ENCODE measurements at regions not wholly inside any gene's neighbourhood (a gene's known extent, or its start where the extent isn't known, plus 50 kb on each side); places are given as distances from the start of the nearest gene placed in this dataset.

DNA sequence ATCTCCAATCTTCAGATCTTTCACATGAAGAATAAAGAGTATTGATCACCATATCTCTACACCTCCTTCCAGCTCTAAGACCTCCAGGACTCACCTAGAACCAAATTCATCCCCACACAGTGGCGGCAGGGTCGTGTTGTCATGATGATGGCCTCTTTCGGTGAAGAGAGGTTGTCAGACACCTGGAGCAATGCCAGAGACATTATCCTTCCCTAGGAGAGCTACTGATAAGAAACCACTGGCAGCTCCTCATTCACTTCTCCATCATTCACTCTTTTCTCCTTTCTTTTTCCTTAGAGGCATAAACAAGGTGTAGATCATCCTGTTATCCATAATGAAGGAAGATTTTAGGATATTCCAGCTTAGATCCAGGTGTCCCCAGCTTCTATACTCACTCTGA, 197.9 kb upstream of the TNP1 start:
- no peak for TF ChIP-seq EZH2 (IDR thresholded peaks at IDR 0.05; ENCODE audit: borderline replicate concordance, low read depth, low read length, poor library complexity, severe bottlenecking)
- TF ChIP-seq, protein P1, sequence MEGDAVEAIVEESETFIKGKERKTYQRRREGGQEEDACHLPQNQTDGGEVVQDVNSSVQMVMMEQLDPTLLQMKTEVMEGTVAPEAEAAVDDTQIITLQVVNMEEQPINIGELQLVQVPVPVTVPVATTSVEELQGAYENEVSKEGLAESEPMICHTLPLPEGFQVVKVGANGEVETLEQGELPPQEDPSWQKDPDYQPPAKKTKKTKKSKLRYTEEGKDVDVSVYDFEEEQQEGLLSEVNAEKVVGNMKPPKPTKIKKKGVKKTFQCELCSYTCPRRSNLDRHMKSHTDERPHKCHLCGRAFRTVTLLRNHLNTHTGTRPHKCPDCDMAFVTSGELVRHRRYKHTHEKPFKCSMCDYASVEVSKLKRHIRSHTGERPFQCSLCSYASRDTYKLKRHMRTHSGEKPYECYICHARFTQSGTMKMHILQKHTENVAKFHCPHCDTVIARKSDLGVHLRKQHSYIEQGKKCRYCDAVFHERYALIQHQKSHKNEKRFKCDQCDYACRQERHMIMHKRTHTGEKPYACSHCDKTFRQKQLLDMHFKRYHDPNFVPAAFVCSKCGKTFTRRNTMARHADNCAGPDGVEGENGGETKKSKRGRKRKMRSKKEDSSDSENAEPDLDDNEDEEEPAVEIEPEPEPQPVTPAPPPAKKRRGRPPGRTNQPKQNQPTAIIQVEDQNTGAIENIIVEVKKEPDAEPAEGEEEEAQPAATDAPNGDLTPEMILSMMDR (conservative IDR thresholded peaks at IDR 0.05; ENCODE audit: low read depth, low read length), result no peak
